ENCODE measurements at regions not wholly inside any gene's neighbourhood (a gene's known extent, or its start where the extent isn't known, plus 50 kb on each side); places are given as distances from the start of the nearest gene placed in this dataset.
"Not testable (repeated sequence)": the region's sequence is repeated elsewhere in the genome, so short reads cannot be mapped to it uniquely, and the experiment has no call there.

GRCh38 chr2:53257287-53257686 is 510.3 kb upstream of the CHAC2 start:
- DNase-seq = no peak

- DNase-seq = no peak
These were observed 514.4 kb upstream of the CHAC2 start for GRCh38 chr2:53253244-53253643.

- peak; percentile 21 for DNase-seq
These were observed 515.5 kb upstream of the CHAC2 start for GRCh38 chr2:53252115-53252514.

GRCh38 chr2:53247956-53248735 is 519.5 kb upstream of the CHAC2 start:
- no peak for DNase-seq

GRCh38 chr2:53243430-53243829 is 524.2 kb upstream of the CHAC2 start:
- DNase-seq = no peak

- DNase-seq = no peak
These were observed 525.5 kb upstream of the CHAC2 start for GRCh38 chr2:53242090-53242489.

GRCh38 chr2:53235836-53236582 is 531.6 kb upstream of the CHAC2 start:
- no peak for DNase-seq

- peak; percentile 25 for DNase-seq
These were observed 533.1 kb upstream of the CHAC2 start for GRCh38 chr2:53234548-53234903.

GRCh38 chr2:53233759-53234547 is 533.7 kb upstream of the CHAC2 start:
- DNase-seq = no peak

GRCh38 chr2:53231908-53232307 is 535.7 kb upstream of the CHAC2 start:
- DNase-seq = no peak

GRCh38 chr2:53230691-53231090 is 536.9 kb upstream of the CHAC2 start:
- no peak for DNase-seq

GRCh38 chr2:53227535-53227934 is 540.1 kb upstream of the CHAC2 start:
- DNase-seq = no peak

GRCh38 chr2:53220969-53221368 is 546.6 kb upstream of the CHAC2 start:
- no peak for DNase-seq

GRCh38 chr2:53217250-53217649 is 550.4 kb upstream of the CHAC2 start:
- DNase-seq = no peak

- DNase-seq = no peak
These were observed 550.8 kb upstream of the CHAC2 start for GRCh38 chr2:53216805-53217204.

GRCh38 chr2:53212576-53212975 is 555.0 kb upstream of the CHAC2 start:
- DNase-seq = no peak

GRCh38 chr2:53211201-53211774 is 556.3 kb upstream of the CHAC2 start:
- no peak for DNase-seq

- DNase-seq = no peak
These were observed 557.1 kb upstream of the CHAC2 start for GRCh38 chr2:53210538-53210937.

GRCh38 chr2:53209679-53210458 is 557.7 kb upstream of the CHAC2 start:
- DNase-seq = no peak

GRCh38 chr2:53208815-53209214 is 558.8 kb upstream of the CHAC2 start:
- DNase-seq = no peak

- DNase-seq = not testable (repeated sequence)
These were observed 561.4 kb upstream of the CHAC2 start for GRCh38 chr2:53206226-53206625.

- no peak for DNase-seq
These were observed 565.5 kb upstream of the CHAC2 start for GRCh38 chr2:53202063-53202462.

- DNase-seq = no peak
These were observed 567.5 kb upstream of the CHAC2 start for GRCh38 chr2:53200072-53200471.
